ENCODE measurements at regions not wholly inside any gene's neighbourhood (a gene's known extent, or its start where the extent isn't known, plus 50 kb on each side); places are given as distances from the start of the nearest gene placed in this dataset.
A peak's percentile ranks its signal among the peaks of the same experiment; 100 is the strongest.

- Histone ChIP-seq H3K9me3 (no peaks in the 10 kb centered on the region), H3K4me1 (no peaks in the 10 kb centered on the region), H3K36me3 (no peaks in the 10 kb centered on the region), H3K27me3 (no peaks in the 10 kb centered on the region), H3K27ac (no peak overlapping the region), H3K4me3 (no peak overlapping the region)
- TF ChIP-seq CTCF (IDR thresholded peaks at IDR 0.05): no peak
- DNase-seq: no peak
- intact Hi-C loops (cut with DNase I; ENCODE audit: low total_unique reads): no loop called here
Measured at GRCh38 chr5:72562717-72563116, 55.5 kb upstream of the ZNF366 start.

GRCh38 chr5:72561148-72561972 is 54.1 kb upstream of the ZNF366 start:
- DNase-seq: no peak
- Histone ChIP-seq H3K27ac (no peak overlapping the region), H3K4me1 (peaks cover 0 to 8% (median 7%) of the 10 kb centered on the region in 4 donors), H3K4me3 (no peak overlapping the region), H3K9me3 (no peaks in the 10 kb centered on the region), H3K36me3 (no peaks in the 10 kb centered on the region), H3K27me3 (no peaks in the 10 kb centered on the region)
- intact Hi-C loops (cut with DNase I; ENCODE audit: low total_unique reads): no loop called here
- TF ChIP-seq CTCF (IDR thresholded peaks at IDR 0.05): no peak

GRCh38 chr5:72559866-72560766 is 52.9 kb upstream of the ZNF366 start:
- H3K9me3 ChIP-seq: no peaks in the 10 kb centered on the region
- no peak for DNase-seq
- no peak for TF ChIP-seq CTCF (IDR thresholded peaks at IDR 0.05)
- H3K4me1 ChIP-seq: peaks cover 0 to 16% (median 10%) of the 10 kb centered on the region in 4 donors
- intact Hi-C loops (cut with DNase I; ENCODE audit: low total_unique reads): no loop called here
- no peaks in the 10 kb centered on the region for H3K36me3 ChIP-seq
- no peak overlapping the region for H3K4me3 ChIP-seq
- H3K27ac ChIP-seq: no peak overlapping the region
- H3K27me3 ChIP-seq: no peaks in the 10 kb centered on the region

GRCh38 chr5:72558383-72558782 is 51.2 kb upstream of the ZNF366 start:
- Histone ChIP-seq H3K4me1 (peaks cover 0 to 16% (median 10%) of the 10 kb centered on the region in 4 donors), H3K4me3 (no peak overlapping the region), H3K36me3 (no peaks in the 10 kb centered on the region), H3K27me3 (no peaks in the 10 kb centered on the region), H3K27ac (no peak overlapping the region), H3K9me3 (no peaks in the 10 kb centered on the region)
- no peak for DNase-seq
- TF ChIP-seq CTCF (IDR thresholded peaks at IDR 0.05): no peak
- intact Hi-C loops (cut with DNase I; ENCODE audit: low total_unique reads): no loop called here

GRCh38 chr5:72558046-72558336 is 50.8 kb upstream of the ZNF366 start:
- peaks cover 0 to 16% (median 10%) of the 10 kb centered on the region in 4 donors for H3K4me1 ChIP-seq
- intact Hi-C loops (cut with DNase I; ENCODE audit: low total_unique reads): no loop called here
- no peak for DNase-seq
- no peak overlapping the region for H3K4me3 ChIP-seq
- H3K27ac ChIP-seq: peak overlapping the region in 1 of 2 donors; percentile 16
- no peaks in the 10 kb centered on the region for H3K27me3 ChIP-seq
- H3K36me3 ChIP-seq: no peaks in the 10 kb centered on the region
- TF ChIP-seq CTCF (IDR thresholded peaks at IDR 0.05): no peak
- no peaks in the 10 kb centered on the region for H3K9me3 ChIP-seq
